Mammary epithelial cell (primary cell): ENCODE measurements at regions not wholly inside any gene's neighbourhood (a gene's known extent, or its start where the extent isn't known, plus 50 kb on each side); places are given as distances from the start of the nearest gene placed in this dataset.

ENCODE experiments used
- CTCF ChIP-seq, 2 donors: IDR thresholded peaks in 1 of 2; conservative IDR thresholded peaks in 1 of 2; 2 replicates each; pipeline ENCODE4 v1.5.1; 2011 to 2012; ENCODE audit warnings: inconsistent platforms in 2 of 2, low read length in 2 of 2, mild to moderate bottlenecking in 2 of 2, control low read depth in 1 of 2, low read depth in 1 of 2; ENCODE audit not compliant: insufficient read depth in 1 of 2; ENCODE audit errors: extremely low read depth in 1 of 2
- EZH2 ChIP-seq: IDR thresholded peaks from 2 replicates; pipeline ENCODE4 v1.6.1; 2012; ENCODE audit warnings: low read length, inconsistent platforms, borderline replicate concordance

GRCh38 chr2:128446874-128447537 lies 128.3 kb upstream of the HS6ST1 start:
- TF ChIP-seq CTCF (conservative IDR thresholded peaks at IDR 0.05 in 1 of 2, IDR thresholded peaks at IDR 0.05 in 1 of 2; ENCODE audit: extremely low read depth in 1 of 2, insufficient read depth in 1 of 2, low read depth in 1 of 2, low read length in 2 of 2) (no peak), EZH2 (no peak)
